GM12878 (cell line): ENCODE measurements at regions not wholly inside any gene's neighbourhood (a gene's known extent, or its start where the extent isn't known, plus 50 kb on each side); places are given as distances from the start of the nearest gene placed in this dataset.

Experiments
- CUX1 ChIP-seq: IDR thresholded peaks from 2 replicates; pipeline ENCODE4 v1.6.1; 2012; ENCODE audit warnings: improper control_type of control experiment, low read depth, low read length; ENCODE audit not compliant: insufficient replicate concordance
- MTA3 ChIP-seq: IDR thresholded peaks from 2 replicates; pipeline ENCODE4 v1.6.1; 2012; ENCODE audit warnings: low read length, inconsistent platforms, borderline replicate concordance
- PAX5 ChIP-seq: IDR thresholded peaks from 2 replicates; pipeline ENCODE4 v1.6.1; 2011; ENCODE audit warnings: low read depth, low read length, borderline replicate concordance
- PKNOX1 ChIP-seq: fragments of 450-650 bp; IDR thresholded peaks from 2 replicates; pipeline ENCODE4 v1.6.1; 2016; ENCODE audit warnings: mild to moderate bottlenecking
- PRDM15 ChIP-seq: fragments of 450-650 bp; formaldehyde crosslinking; IDR thresholded peaks from 2 replicates; pipeline ENCODE4 v1.4.0; 2020; ENCODE audit warnings: mild to moderate bottlenecking, moderate library complexity
- RB1 ChIP-seq: fragments of 450-650 bp; formaldehyde crosslinking; IDR thresholded peaks from 2 replicates; pipeline ENCODE4 v1.6.1; 2017; ENCODE audit warnings: mild to moderate bottlenecking, borderline replicate concordance
- SKIL ChIP-seq: fragments of 450-650 bp; IDR thresholded peaks from 2 replicates; pipeline ENCODE4 v1.6.1; 2017; ENCODE audit warnings: mild to moderate bottlenecking, low read depth, inconsistent platforms; ENCODE audit not compliant: poor library complexity, severe bottlenecking
- SP1 ChIP-seq: IDR thresholded peaks from one replicate; pipeline ENCODE4 v1.6.1; 2011; ENCODE audit warnings: low read depth, low read length
- TBL1XR1 ChIP-seq: IDR thresholded peaks from 2 replicates; pipeline ENCODE4 v1.6.1; 2012; ENCODE audit warnings: low read depth, low read length, improper control_type of control experiment
- ZBED1 ChIP-seq: IDR thresholded peaks from 2 replicates; pipeline ENCODE4 v1.6.1; 2016; ENCODE audit warnings: borderline replicate concordance

- no peak for TF ChIP-seq TBL1XR1
- TF ChIP-seq CUX1, result no peak
- no peak for TF ChIP-seq RB1
- TF ChIP-seq MTA3, result no peak
- TF ChIP-seq PRDM15 (CRISPR knock-in tag), result no peak
- TF ChIP-seq PKNOX1, result no peak
- TF ChIP-seq SP1, result no peak
- TF ChIP-seq ZBED1, result no peak
- TF ChIP-seq SKIL, result no peak
- no peak for TF ChIP-seq PAX5
These were observed 152.8 kb upstream of the ARSJ start (continued) for GRCh38 chr4:114132199-114132598.
